WTC11 (cell line): ENCODE measurements at regions not wholly inside any gene's neighbourhood (a gene's known extent, or its start where the extent isn't known, plus 50 kb on each side); places are given as distances from the start of the nearest gene placed in this dataset.

ENCODE experiments used
- ATF2 ChIP-seq: sonication (generic); formaldehyde crosslinking; IDR thresholded peaks from 2 replicates; pipeline ENCODE4 v1.8.1; 2022; ENCODE audit warnings: low read depth, missing genetic modification reagents, borderline replicate concordance
- CTCF ChIP-seq: fragments of 200-600 bp; IDR thresholded peaks from 2 replicates; pipeline ENCODE4 v1.8.0; 2022; ENCODE audit warnings: antibody characterized with exemption
- FOXP4 ChIP-seq: sonication (generic); formaldehyde crosslinking; IDR thresholded peaks from 2 replicates; pipeline ENCODE4 v1.8.0; 2022; ENCODE audit warnings: mild to moderate bottlenecking, missing genetic modification reagents
- JUN ChIP-seq: sonication (generic); formaldehyde crosslinking; IDR thresholded peaks from 2 replicates; pipeline ENCODE4 v1.8.0; 2023; ENCODE audit warnings: mild to moderate bottlenecking, missing genetic modification reagents
- TCF7 ChIP-seq: sonication (generic); formaldehyde crosslinking; IDR thresholded peaks from 2 replicates; pipeline ENCODE4 v1.8.0; 2022; ENCODE audit warnings: mild to moderate bottlenecking, low read depth, missing genetic modification reagents, moderate library complexity
- TEAD4 ChIP-seq: sonication (generic); formaldehyde crosslinking; IDR thresholded peaks from 2 replicates; pipeline ENCODE4 v1.8.0; 2022; ENCODE audit warnings: mild to moderate bottlenecking, missing genetic modification reagents
- TP53 ChIP-seq: sonication (generic); formaldehyde crosslinking; IDR thresholded peaks from 2 replicates; pipeline ENCODE4 v1.8.1; 2023; ENCODE audit warnings: mild to moderate bottlenecking, missing genetic modification reagents
- ZBTB21 ChIP-seq: sonication (generic); formaldehyde crosslinking; IDR thresholded peaks from 2 replicates; pipeline ENCODE4 v1.8.1; 2023; ENCODE audit warnings: mild to moderate bottlenecking, missing genetic modification reagents, borderline replicate concordance
- ZNF281 ChIP-seq: sonication (generic); formaldehyde crosslinking; IDR thresholded peaks from 2 replicates; pipeline ENCODE4 v1.8.0; 2023; ENCODE audit warnings: mild to moderate bottlenecking, missing genetic modification reagents
- TF ChIP-seq, protein P1 (sequence below): fragments of 250-450 bp; sonication (Bioruptor Pico); IDR thresholded peaks from 2 replicates; pipeline ENCODE4 v2.1.2; 2022; ENCODE audit warnings: mild to moderate bottlenecking, moderate library complexity
- TF ChIP-seq, protein P2 (sequence below): sonication (generic); formaldehyde crosslinking; IDR thresholded peaks from 2 replicates; pipeline ENCODE4 v1.8.0; 2022; ENCODE audit warnings: mild to moderate bottlenecking, missing genetic modification reagents
- TF ChIP-seq, protein P3 (sequence below): sonication (generic); formaldehyde crosslinking; IDR thresholded peaks from 2 replicates; pipeline ENCODE4 v1.8.0; 2023; ENCODE audit warnings: missing genetic modification reagents
- TF ChIP-seq, protein P4 (sequence below): sonication (generic); formaldehyde crosslinking; IDR thresholded peaks from 2 replicates; pipeline ENCODE4 v1.8.1; 2023; ENCODE audit warnings: mild to moderate bottlenecking, missing genetic modification reagents, moderate library complexity
- TF ChIP-seq, protein P5 (sequence below): sonication (generic); formaldehyde crosslinking; IDR thresholded peaks from 2 replicates; pipeline ENCODE4 v1.8.1; 2022; ENCODE audit warnings: missing genetic modification reagents, borderline replicate concordance

DNA sequence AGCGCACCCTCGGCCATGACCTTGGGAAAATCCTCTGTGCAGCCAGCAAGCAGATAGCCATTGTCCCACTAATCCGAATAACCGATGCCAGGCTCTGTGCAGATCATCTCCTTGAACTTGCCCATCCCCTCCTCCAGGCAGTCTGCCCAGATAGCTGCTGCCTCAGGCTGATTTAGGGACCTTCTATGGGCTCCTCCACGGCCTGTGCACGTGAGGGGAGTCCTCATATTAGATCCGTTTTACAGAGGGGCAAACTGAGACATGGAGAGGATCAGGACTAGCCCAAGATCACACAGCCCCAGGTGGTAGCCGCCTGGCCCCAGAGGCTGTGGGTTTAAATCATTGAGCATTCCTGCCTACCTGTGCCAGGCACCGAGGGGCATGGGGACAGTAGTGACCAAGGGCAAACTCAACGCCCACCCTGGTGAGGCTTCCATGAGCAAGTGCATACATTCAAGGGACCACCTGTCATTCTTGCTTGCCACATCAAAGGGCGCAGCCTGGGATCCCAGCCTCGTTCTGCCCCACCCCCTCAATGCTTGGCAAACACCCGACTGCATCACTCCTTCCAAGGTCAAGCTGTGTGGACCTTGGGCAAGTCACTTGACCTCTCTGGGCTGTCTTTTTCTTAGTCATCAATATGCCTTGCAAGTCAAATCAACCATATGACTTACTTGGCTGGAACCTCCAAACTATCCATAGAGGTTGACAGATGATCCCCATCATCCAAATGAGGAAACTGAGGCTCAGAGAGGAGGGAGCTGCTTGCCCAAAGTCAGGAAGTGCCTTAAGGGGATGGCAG is 131.6 kb downstream of the MN1 start:
- TF ChIP-seq CTCF (no peak), TEAD4 (CRISPR knock-in tag) (no peak), ZNF281 (no peak), TP53 (CRISPR knock-in tag) (no peak), TCF7 (CRISPR knock-in tag) (no peak), JUN (CRISPR knock-in tag) (no peak), ZBTB21 (CRISPR knock-in tag) (no peak), FOXP4 (CRISPR knock-in tag) (peak; percentile 40; the same call in 1 of the 2 replicates), ATF2 (CRISPR knock-in tag) (no peak)
- TF ChIP-seq, protein P1, sequence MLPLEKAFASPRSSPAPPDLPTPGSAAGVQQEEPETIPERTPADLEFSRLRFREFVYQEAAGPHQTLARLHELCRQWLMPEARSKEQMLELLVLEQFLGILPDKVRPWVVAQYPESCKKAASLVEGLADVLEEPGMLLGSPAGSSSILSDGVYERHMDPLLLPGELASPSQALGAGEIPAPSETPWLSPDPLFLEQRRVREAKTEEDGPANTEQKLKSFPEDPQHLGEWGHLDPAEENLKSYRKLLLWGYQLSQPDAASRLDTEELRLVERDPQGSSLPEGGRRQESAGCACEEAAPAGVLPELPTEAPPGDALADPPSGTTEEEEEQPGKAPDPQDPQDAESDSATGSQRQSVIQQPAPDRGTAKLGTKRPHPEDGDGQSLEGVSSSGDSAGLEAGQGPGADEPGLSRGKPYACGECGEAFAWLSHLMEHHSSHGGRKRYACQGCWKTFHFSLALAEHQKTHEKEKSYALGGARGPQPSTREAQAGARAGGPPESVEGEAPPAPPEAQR (CRISPR knock-in tag) = no peak
- TF ChIP-seq, protein P2, sequence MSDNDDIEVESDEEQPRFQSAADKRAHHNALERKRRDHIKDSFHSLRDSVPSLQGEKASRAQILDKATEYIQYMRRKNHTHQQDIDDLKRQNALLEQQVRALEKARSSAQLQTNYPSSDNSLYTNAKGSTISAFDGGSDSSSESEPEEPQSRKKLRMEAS (CRISPR knock-in tag) = peak; percentile 25; the same call in 1 of the 2 replicates
- TF ChIP-seq, protein P3, sequence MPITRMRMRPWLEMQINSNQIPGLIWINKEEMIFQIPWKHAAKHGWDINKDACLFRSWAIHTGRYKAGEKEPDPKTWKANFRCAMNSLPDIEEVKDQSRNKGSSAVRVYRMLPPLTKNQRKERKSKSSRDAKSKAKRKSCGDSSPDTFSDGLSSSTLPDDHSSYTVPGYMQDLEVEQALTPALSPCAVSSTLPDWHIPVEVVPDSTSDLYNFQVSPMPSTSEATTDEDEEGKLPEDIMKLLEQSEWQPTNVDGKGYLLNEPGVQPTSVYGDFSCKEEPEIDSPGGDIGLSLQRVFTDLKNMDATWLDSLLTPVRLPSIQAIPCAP = no peak
- TF ChIP-seq, protein P4, sequence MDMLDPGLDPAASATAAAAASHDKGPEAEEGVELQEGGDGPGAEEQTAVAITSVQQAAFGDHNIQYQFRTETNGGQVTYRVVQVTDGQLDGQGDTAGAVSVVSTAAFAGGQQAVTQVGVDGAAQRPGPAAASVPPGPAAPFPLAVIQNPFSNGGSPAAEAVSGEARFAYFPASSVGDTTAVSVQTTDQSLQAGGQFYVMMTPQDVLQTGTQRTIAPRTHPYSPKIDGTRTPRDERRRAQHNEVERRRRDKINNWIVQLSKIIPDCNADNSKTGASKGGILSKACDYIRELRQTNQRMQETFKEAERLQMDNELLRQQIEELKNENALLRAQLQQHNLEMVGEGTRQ (CRISPR knock-in tag) = no peak
- TF ChIP-seq, protein P5, sequence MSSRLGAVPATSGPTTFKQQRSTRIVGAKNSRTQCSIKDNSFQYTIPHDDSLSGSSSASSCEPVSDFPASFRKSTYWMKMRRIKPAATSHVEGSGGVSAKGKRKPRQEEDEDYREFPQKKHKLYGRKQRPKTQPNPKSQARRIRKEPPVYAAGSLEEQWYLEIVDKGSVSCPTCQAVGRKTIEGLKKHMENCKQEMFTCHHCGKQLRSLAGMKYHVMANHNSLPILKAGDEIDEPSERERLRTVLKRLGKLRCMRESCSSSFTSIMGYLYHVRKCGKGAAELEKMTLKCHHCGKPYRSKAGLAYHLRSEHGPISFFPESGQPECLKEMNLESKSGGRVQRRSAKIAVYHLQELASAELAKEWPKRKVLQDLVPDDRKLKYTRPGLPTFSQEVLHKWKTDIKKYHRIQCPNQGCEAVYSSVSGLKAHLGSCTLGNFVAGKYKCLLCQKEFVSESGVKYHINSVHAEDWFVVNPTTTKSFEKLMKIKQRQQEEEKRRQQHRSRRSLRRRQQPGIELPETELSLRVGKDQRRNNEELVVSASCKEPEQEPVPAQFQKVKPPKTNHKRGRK (CRISPR knock-in tag) = no peak
